Upper lobe of left lung (tissue), 6 donors: ENCODE measurements at regions not wholly inside any gene's neighbourhood (a gene's known extent, or its start where the extent isn't known, plus 50 kb on each side); places are given as distances from the start of the nearest gene placed in this dataset.

Experiments used
- ATAC-seq, 2 donors: fragments of 200-7000 bp; cut with Tn5 transposase; one replicate each; pipeline ENCODE4 v1.9.1; 2022; ENCODE audit warnings: mild to moderate bottlenecking in 2 of 2, moderate library complexity in 2 of 2; ENCODE audit not compliant: low FRiP score in 2 of 2
- DNase-seq, 2 donors: peaks; one replicate each; pipeline ENCODE4 v3.0.0-alpha.2; 2019 to 2020
- H3K27ac ChIP-seq, 4 donors: fragments of 200-600 bp; sonication (generic); one replicate each; pipeline ENCODE4 v1.5.1; 2016 to 2019
- H3K27me3 ChIP-seq, 4 donors: fragments of 200-600 bp; sonication (generic); one replicate each; pipeline ENCODE4 v1.5.1; 2017 to 2019
- H3K36me3 ChIP-seq, 4 donors: fragments of 200-600 bp; sonication (generic); one replicate each; pipeline ENCODE4 v1.5.1; 2016 to 2019
- H3K4me1 ChIP-seq, 4 donors: fragments of 200-600 bp; sonication (generic); one replicate each; pipeline ENCODE4 v1.5.1; 2018 to 2019
- H3K4me3 ChIP-seq, 4 donors: fragments of 200-600 bp; sonication (generic); one replicate each; pipeline ENCODE4 v1.5.1; 2017 to 2019; ENCODE audit warnings: mild to moderate bottlenecking in 2 of 4, moderate library complexity in 1 of 4
- H3K9me3 ChIP-seq, 4 donors: fragments of 200-600 bp; sonication (generic); one replicate each; pipeline ENCODE4 v1.5.1; 2018 to 2019
- CTCF ChIP-seq, 6 experiments: fragments of 450-650 bp in 4 of 6; fragments of 200-600 bp in 2 of 6; sonication (generic) in 2 of 6; IDR thresholded peaks; one replicate each; pipeline ENCODE4 v1.5.1; 2016 to 2019; ENCODE audit warnings: antibody characterized with exemption in 6 of 6
- EP300 ChIP-seq, 4 donors: sonication (generic); formaldehyde crosslinking; IDR thresholded peaks; one replicate each; pipeline ENCODE4 v1.5.1; 2017; ENCODE audit warnings: antibody characterized with exemption in 4 of 4, control low read depth in 2 of 4
- POLR2A ChIP-seq, 4 donors: fragments of 450-650 bp; IDR thresholded peaks; one replicate each; pipeline ENCODE4 v1.5.1; 2016 to 2017; ENCODE audit warnings: antibody characterized with exemption in 4 of 4, mild to moderate bottlenecking in 2 of 4
- POLR2AphosphoS5 ChIP-seq, 2 donors: sonication (generic); formaldehyde crosslinking; IDR thresholded peaks; one replicate each; pipeline ENCODE4 v1.5.1; 2017; ENCODE audit warnings: antibody characterized with exemption in 2 of 2
- WGBS, 2 donors: methylation state at CpG; one replicate each; pipeline ENCODE4 v1.1.5; 2017 to 2018; 5-methylcytosine and 5-hydroxymethylcytosine counted together
- donor health status: DM: no; HTN: no; CAD: no; lungs with moderate emphysema.
- donor health status: DM: no; HTN: yes; CAD: no; lungs with severe emphysema.

GRCh38 chr12:17949558-17950141 lies 140.3 kb downstream of the RERGL start:
- no peak overlapping the region for H3K4me3 ChIP-seq
- TF ChIP-seq CTCF (IDR thresholded peaks at IDR 0.05) (no peak), POLR2AphosphoS5 (IDR thresholded peaks at IDR 0.05) (no peak), EP300 (IDR thresholded peaks at IDR 0.05) (no peak), POLR2A (IDR thresholded peaks at IDR 0.05) (no peak)
- DNase-seq (peak in 1 of 2 donors; percentile 29), ATAC-seq (peak; percentile 30 to 34)
- no peaks in the 10 kb centered on the region for H3K4me1 ChIP-seq
- H3K36me3 ChIP-seq = no peaks in the 10 kb centered on the region
- WGBS, 2 donors = 69% methylated on average over 2 of the region's 2 CpGs; no CpG with 5 or more reads in 1 of the 2 donors
- no peak overlapping the region for H3K27ac ChIP-seq
- no peaks in the 10 kb centered on the region for H3K9me3 ChIP-seq
- no peaks in the 10 kb centered on the region for H3K27me3 ChIP-seq

- H3K27ac ChIP-seq = no peak overlapping the region
- no peak for TF ChIP-seq CTCF (IDR thresholded peaks at IDR 0.05)
- no peak for TF ChIP-seq POLR2AphosphoS5 (IDR thresholded peaks at IDR 0.05)
- no peak for TF ChIP-seq POLR2A (IDR thresholded peaks at IDR 0.05)
- no peak for TF ChIP-seq EP300 (IDR thresholded peaks at IDR 0.05)
- ATAC-seq (no peak), DNase-seq (no peak)
- WGBS, 2 donors = 73 to 74% methylated on average over 4 of the region's 4 CpGs
- H3K27me3 ChIP-seq = no peaks in the 10 kb centered on the region
- no peak overlapping the region for H3K4me3 ChIP-seq
- no peaks in the 10 kb centered on the region for H3K36me3 ChIP-seq
- H3K4me1 ChIP-seq = no peaks in the 10 kb centered on the region
- no peaks in the 10 kb centered on the region for H3K9me3 ChIP-seq
Observed at GRCh38 chr12:17928708-17929366, 161.2 kb downstream of the RERGL start.

- Histone ChIP-seq H3K4me3 (no peak overlapping the region), H3K27ac (no peak overlapping the region), H3K27me3 (no peaks in the 10 kb centered on the region), H3K4me1 (no peaks in the 10 kb centered on the region), H3K9me3 (peaks cover 0 to 4% (median 0%) of the 10 kb centered on the region in 4 donors), H3K36me3 (no peaks in the 10 kb centered on the region)
- ATAC-seq = no peak
- TF ChIP-seq CTCF (IDR thresholded peaks at IDR 0.05) (no peak), EP300 (IDR thresholded peaks at IDR 0.05) (no peak), POLR2AphosphoS5 (IDR thresholded peaks at IDR 0.05) (no peak), POLR2A (IDR thresholded peaks at IDR 0.05) (no peak)
- DNase-seq = no peak
- 93 to 98% methylated on average over 1 of the region's 1 CpG for WGBS, 2 donors
Observed at GRCh38 chr12:17918013-17918412, 172.0 kb downstream of the RERGL start.

- Histone ChIP-seq H3K4me1 (no peaks in the 10 kb centered on the region), H3K9me3 (no peaks in the 10 kb centered on the region), H3K4me3 (no peak overlapping the region), H3K27me3 (no peaks in the 10 kb centered on the region), H3K27ac (no peak overlapping the region), H3K36me3 (no peaks in the 10 kb centered on the region)
- ATAC-seq = no peak
- no peak for DNase-seq
- 95 to 97% methylated on average over 1 of the region's 1 CpG for WGBS, 2 donors
- TF ChIP-seq POLR2A (IDR thresholded peaks at IDR 0.05) = no peak
- TF ChIP-seq CTCF (IDR thresholded peaks at IDR 0.05) = no peak
- no peak for TF ChIP-seq EP300 (IDR thresholded peaks at IDR 0.05)
- no peak for TF ChIP-seq POLR2AphosphoS5 (IDR thresholded peaks at IDR 0.05)
Observed at GRCh38 chr12:17884581-17884980, 205.4 kb downstream of the RERGL start.

- 56 to 85% methylated on average over 1 of the region's 1 CpG for WGBS, 2 donors
- H3K27me3 ChIP-seq = no peaks in the 10 kb centered on the region
- no peak overlapping the region for H3K4me3 ChIP-seq
- H3K9me3 ChIP-seq = peaks cover 0 to 11% (median 0%) of the 10 kb centered on the region in 4 donors
- H3K27ac ChIP-seq = no peak overlapping the region
- ATAC-seq (peak in 1 of 2 donors; percentile 21), DNase-seq (no peak)
- no peak for TF ChIP-seq POLR2AphosphoS5 (IDR thresholded peaks at IDR 0.05)
- no peaks in the 10 kb centered on the region for H3K36me3 ChIP-seq
- H3K4me1 ChIP-seq = no peaks in the 10 kb centered on the region
Observed at GRCh38 chr12:17878714-17879113, 211.3 kb downstream of the RERGL start.
